Posterior cingulate gyrus (tissue), 11 donors: ENCODE measurements at regions not wholly inside any gene's neighbourhood (a gene's known extent, or its start where the extent isn't known, plus 50 kb on each side); places are given as distances from the start of the nearest gene placed in this dataset.

Experiments used
- DNase-seq, 10 donors: peaks; one replicate each; pipeline versions ENCODE4 v3.0.0 to v3.0.0-alpha.2; 2020 to 2021; ENCODE audit warnings: mixed read lengths in 3 of 10
- intact Hi-C: fragments of 100-400 bp; cut with DNase I; formaldehyde crosslinking; loops from one replicate; pipeline ENCODE4 v1.15.1; 2023

DNA sequence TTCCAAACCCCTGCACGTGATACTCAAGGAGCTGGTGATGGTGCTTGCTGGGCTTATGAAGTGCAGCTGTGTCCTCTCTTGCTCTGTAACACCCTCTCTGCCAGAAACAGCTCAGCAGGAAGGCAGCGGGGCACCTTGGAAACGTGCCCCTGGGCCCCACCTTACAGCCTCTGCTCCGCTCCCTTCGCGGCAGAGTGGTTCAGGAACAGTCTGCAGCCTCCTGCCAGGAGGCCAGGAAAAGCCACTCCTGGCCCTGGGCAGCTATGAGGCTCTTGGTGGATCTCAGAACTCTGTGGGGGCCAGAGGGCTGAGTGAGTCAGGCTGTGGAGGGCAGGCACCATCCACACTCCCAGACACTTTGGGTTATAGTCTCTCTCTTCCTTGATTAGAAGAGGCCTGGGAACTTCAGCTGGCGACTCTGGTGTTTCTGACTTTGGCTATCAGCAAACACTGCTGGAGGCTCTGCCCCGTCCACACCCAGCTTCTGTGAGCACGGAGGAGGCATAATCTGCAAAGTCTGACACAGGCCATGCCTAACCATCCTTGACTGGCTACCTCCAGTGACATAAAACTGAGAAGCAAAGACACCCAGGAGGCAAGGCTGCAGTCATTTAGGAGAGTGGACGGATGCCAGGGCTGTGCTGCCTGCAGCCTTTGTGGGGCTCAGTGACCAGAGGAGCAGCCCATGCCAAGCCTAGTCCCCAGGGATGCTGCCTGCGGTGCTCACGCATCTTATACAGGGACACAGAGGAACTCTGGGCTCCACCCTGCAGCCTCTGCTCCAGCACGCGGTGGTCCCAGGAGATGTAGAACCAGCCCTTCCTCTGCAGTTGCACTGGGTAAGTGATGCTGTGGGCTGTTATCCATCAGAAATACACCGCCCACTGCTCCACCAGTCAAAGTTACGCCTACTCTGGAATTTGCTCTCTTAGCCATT lies 65.3 kb downstream of the METRNL start:
- DNase-seq = peak in 3 of 10 donors; percentile 53 to 74 (median 71)
- intact Hi-C loops = no loop called here

DNA sequence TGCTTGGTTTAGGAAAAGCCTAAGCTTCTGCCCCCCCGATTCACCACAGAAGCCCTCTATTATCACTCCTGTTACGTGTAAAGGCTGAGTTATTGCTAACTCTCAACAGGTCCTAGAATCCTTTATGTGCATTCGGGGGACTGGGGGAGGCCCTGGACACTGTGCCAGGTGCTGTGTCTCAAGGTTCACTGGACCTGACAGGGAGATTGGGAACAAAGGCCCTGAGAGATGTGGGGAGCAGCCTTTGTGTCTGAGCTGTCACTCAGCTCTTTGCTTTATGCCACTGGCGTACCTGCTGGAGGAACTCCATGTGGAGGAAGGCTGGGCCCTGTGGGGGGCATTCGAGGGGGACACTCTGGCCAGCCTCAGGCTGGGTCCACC lies 65.9 kb downstream of the METRNL start:
- DNase-seq = peak in 2 of 10 donors; percentile 8 to 16
- intact Hi-C loops = no loop called here

DNA sequence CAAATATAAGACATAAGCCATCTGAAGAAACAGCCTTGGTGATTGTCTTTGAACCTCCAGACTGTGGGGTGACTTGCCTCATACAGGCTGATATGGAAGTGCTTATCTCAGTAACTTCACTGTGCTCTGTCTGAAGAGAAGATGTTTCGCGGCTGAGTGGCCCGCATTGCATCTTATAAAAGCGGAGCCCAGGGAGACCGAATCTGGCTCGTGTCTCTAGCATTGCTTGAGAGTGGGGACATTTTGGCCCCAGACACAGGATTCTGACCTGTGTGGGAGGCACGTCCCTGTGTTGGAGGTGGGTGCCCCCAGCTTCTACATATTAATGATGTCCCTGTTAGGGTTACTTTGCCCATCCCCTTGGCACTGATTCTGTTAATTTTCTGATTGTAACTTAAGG lies 66.4 kb downstream of the METRNL start:
- intact Hi-C loops = no loop called here
- DNase-seq = peak in 2 of 10 donors; percentile 21 to 74

DNA sequence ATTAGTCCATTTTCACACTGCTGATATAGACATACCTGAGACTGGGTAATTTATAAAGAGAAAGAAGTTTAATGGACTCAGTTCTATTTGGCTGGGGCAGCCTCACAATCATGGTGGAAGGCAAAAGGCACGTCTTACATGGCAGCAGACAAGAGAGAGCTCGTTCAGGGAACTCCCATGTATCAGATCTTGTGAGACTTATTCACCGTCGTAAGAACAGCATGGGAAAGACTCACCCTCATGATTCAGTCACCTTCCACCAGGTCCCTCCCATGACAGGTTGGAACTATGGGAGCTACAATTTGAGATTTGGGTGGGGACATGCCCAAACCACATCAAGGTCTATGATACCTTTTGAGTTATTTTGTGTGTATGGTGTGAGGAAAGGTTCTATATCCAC lies 66.9 kb downstream of the METRNL start:
- intact Hi-C loops = no loop called here
- no peak for DNase-seq

DNA sequence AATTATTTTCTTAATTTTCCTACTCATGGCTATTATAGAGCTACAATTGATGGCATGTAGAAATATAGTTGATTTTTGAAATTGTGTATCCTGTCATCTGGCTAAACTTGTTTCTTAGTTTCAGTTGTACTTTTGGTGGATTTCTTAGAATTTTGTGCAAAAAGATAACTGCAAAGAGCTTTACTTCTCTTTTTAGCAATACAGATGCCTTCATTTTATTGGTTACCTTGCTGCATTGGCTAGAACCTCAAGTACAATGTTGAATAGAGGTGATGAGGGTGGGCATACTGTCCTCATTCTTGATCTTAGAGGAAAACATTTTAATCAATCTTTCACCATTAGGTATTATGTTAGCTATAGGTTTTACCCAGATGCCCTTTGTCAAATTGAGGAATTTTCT lies 67.9 kb downstream of the METRNL start:
- DNase-seq = no peak
- intact Hi-C loops = no loop called here

DNA sequence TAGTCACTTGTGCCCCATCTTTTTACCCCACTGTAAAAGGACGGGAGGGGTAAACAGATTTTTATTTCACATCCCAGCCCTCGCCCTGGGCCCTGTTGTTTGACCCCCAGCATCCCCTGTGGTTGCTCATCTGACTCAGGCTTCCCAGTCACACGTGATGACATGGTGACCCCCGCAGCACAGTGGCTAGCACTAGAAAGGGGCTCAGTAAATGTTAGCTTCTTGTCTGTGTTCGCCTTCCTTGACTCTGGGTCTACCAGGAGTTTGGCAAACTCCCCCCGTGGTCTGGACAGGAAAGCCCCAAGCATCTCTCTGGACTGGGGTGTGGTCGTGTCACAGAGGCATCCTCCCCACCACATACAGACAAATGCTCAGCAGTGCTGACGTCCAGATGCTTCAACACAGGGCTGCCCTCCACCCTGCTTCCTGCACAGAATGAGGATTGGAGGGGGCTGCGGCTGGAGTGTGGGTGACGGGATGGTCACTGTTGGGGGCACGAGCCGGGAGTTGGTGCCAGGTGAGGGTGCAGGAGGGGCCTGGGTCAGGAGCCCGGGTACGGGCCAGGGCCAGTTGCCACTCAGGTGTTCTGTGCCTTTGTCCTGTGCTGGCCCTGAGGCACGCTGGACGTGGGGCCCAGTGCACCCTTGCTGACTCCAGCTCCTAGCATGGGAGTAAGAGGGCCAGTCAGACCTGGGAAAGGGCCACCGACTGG lies 69.1 kb downstream of the METRNL start:
- intact Hi-C loops = no loop called here
- DNase-seq = peak in 2 of 10 donors; percentile 69 to 78

DNA sequence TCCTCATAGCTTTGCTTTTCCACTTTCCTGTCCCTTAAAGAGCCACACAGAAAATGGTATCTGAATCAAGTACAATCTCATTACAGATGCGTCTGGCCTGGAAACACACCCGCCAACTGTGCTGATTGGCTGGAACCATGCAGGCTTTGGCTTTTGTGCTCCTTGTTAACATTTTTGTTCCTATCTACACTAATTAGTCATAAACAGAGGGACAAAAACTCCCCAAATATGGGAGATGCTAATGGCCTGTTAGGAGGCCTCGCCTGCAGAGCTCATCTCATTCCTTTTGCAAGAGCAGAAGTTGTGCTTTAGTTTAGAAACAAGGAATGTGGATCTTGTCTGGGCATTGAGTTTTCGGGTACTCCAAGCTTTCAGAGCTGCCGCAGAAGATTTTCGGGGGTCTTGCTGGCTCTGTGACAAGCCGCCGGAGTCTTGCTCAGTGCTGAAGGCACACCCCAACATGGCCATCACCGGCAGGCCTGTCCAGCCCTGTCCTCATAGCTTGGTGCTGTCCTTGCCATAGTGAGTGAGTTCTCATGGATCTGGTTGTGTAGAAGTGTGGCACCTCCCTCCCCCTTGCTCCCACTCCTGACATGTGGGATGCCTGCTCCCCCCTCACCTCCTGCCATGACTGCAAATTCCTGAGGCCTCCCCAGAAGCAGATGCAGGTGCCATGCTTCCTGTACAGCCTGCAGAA lies 69.8 kb downstream of the METRNL start:
- intact Hi-C loops = no loop called here
- peak in 1 of 10 donors; percentile 71 for DNase-seq

DNA sequence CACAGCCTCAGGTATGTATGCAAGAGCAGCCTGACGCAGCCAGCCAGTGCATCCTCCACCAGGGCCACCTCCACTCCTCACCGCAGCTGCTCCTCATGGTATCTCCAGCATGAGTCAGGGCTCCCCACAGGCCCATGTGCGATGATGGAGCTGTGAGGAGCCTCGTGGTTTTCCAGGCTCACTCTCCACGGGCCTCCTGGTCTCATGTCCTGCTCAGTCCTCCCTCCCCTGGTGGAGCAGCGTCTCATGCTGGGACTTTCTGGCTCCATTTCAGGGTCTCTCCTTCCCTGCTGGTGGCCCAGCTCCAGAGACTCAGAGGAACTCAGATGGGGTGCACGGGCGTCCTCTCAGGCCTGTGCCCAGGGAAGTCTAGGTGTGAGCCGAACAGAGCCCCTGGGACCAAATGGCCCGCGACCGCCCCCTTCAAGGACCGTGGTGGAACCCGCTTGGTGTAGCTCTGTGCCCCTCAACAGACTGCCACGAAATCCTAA lies 70.4 kb downstream of the METRNL start:
- intact Hi-C loops = no loop called here

DNA sequence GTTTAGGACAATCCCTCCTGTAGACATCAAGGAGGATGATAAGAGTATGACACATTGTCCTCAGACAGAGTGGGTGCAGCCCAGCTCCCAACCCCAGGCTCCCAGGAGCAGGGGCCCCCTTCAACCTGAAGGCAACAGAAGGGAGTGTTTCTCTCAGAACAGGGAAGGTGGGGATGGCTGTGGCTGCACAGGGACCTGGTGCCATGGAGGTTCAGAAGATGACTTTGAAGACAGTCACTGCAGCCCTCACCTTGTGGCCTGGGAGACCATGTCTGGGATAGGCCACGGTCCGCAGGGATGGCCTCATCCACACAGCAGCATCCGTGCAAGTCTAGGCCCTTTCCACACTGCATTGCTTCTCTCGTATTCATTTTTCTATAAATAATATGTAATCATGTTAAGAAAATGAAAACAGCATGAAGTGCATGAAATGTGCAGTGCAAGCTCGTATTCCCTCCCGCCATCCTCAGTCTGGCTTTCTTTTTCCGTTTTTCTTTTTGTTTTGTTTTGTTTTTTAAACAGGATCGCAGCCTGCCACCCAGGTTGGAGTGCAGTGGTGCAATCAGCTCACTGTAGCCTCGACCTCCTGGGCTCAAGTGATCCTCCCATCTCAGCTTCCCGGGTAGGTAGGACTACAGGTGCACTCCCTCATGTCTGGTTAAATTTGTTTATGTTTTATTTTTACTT lies 71.1 kb downstream of the METRNL start:
- intact Hi-C loops = no loop called here
- DNase-seq = peak in 1 of 10 donors; percentile 56

More for the DNA sequence above, 70.4 kb downstream of the METRNL start:
- DNase-seq = peak in 1 of 10 donors; percentile 61

DNA sequence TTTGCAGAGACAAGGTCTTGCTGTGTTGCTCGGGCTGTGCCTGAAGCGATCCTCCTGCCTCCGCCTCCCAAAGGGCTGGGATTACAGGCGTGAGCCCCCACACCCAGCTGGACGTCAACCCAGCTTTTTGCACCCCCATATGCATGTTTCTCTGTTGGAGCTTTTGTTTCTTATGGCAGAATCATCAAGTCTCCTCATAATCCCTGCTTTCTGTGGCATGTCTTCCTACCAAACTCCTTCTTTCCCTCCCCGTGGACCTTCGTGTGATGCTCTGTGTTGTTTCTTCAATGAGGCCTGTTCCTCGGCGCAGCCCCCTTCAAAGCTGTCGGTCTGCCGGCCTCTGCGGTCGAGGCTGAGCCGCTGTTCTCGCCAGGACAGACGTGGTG lies 71.6 kb downstream of the METRNL start:
- no peak for DNase-seq
- intact Hi-C loops = no loop called here

DNA sequence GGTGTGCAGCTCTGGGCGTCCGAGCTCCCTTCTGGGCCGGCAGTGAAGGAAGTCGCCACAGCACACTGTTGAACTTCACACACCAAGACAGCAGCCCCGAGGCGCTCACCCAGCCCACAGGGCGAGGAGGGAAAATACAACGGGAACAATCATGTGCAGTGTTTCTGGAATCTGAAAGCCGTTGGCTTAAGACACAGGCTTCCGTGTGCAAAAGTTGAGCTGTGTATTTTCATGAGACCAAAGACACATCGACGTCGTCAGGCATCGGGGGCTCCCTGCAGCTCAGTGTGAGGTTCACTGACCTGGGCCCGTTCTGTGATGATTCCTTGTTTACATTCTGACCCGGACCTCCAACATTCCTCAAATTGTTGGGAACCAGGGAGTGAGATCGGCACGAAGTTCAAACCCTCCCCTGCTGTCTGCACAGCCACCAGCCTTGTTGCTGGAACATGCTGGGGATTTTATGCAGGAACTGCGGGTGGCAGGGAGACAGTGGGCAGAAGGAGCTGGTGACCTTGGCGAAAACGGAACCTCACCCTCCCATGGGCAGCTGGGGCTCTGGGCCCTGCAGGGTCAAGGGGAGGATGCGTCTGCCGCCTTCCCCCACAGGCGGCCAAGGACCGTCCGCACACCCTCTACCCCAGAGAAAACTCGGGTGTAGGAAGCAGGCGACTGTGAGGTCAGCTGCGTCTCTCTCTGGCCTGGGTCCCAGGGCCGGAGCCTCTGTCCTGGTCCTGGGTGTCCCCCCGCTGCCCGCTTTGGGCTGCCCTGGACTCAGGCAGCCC lies 72.2 kb downstream of the METRNL start:
- DNase-seq = peak in 1 of 10 donors; percentile 73
- intact Hi-C loops = no loop called here

DNA sequence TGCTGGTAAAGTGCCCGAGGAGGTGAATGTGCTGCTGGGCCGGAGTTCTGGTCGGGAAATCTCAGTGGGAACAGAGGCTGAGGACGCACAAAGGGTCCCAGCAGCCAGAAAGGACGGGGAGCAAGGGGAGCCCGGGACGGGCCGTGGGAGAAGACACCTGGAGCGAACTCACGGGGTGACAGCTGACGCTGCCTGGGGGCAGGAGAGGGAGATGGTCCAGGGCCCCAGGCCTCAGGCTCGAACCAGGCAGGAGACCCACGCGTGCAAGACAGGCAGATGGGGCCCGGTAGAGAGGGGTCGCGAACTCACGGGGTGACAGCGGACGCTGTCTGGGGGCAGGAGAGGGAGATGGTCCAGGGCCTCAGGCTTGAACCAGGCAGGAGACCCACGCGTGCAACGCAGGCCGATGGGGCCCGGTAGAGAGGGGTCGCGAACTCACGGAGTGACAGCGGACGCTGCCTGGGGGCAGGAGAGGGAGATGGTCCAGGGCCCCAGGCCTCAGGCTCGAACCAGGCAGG lies 72.9 kb downstream of the METRNL start:
- intact Hi-C loops = no loop called here

DNA sequence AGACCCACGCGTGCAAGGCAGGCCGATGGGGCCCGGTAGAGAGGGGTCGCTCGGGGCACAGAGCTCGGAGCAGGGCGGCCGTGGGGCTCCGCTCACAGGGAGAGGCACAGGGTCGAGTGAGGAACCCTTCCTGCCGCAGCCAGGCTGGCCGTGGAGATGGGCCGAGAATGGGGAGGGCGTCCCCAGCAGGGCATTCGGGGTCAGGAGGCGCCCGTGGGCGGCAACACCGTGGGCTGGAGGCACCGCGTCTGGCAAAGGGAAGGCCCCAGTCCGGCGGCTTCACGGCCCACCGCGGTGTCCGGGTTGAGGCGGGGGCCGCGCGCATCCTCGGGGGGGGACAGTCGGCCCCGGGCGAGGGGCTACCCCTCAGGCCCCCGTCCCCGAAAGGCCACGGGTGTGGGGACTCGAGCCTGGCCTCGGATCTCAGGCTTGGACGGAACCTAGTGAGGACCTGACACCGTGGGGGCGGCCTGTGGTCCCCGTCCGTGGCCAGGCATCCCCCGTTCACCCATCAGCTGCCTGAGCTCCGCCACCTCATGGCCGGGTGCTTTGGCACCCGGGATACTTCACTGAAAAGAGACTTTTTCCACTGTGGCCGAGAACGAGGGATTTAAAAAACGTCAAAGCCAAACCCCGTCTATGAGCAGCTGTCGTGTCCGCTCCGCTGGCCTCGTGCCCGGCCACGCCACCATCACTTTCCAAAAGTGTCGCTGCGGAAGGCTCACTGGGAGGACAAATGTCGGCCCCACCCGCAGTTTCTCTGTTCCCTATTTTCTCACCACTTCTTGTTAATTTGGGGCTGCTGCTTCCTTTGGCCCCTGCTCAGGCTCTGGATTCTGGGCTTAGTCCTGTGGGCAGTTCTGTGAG lies 73.6 kb downstream of the METRNL start:
- intact Hi-C loops = no loop called here
- DNase-seq = peak in 5 of 10 donors; percentile 23 to 91 (median 83)

More for the DNA sequence above, 72.9 kb downstream of the METRNL start:
- peak in 1 of 10 donors; percentile 75 for DNase-seq

DNA sequence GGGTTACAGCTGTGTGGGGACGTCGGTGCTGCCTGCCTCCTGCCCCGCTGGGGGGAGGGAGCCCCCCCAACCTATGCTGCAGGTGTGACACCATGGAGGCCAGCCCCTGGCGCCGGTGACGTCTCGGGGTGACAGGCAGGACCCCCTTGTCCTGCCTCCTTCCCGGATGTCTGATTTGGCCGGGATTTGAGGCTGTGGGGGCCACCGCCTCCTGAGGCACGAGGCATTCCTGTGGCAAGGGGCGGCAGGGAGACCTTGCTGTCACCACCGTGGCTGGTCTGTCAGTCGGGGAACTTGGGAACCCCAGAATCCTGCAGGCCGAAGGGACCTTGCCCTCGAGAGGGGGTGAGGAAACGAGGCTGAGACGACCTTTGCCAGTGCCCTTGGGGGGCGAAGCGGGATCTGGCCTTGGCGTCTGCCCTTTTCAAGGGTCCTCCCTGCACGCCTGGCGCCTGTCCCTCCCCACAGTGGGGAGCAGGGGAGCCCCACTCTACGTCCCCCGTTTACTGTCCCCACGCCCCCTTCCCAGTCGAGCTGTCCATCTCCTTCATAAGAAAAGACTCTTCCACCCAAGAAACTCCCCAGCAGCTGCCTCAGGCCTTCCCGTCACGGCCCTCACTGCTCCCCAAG lies 74.4 kb downstream of the METRNL start:
- intact Hi-C loops = no loop called here
- peak in 2 of 10 donors; percentile 67 to 72 for DNase-seq

DNA sequence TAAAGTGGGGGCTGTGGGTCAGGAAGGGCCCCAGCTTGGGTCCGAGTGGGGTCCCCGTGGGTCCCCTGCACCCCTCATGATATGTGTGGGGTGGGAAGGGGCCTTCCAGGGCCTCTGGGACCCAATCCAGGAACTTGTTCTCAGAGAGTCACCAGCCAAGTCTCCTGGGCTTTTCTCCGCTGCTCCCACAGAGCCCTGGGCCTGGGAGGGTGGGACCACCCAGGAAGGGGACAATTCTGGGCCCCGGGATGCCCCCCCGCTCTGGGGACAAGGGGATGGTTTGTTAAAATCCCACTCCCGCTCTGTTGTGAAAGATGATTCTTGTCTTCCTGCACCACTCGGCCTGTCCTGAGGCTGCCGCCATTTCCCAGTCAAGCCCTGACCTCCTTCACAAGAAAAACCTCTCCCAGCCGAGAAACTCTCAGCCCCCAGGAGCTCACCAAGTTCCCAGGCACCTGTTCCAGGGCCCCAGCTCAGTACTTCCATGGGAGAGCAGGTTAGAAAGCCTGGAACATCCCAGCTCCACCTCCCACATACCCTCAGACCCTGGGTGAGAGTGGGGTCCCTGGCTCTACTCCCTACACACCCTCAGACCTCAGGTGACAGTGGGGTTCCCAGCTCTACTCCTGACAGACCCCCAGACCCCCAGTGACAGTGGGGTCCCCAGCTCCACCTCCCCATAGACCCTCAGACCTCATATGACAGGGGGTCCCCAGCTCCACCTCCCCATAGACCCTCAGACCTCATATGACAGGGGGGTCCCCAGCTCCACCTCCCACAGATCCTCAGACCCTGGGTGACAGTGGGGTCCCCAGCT lies 75.1 kb downstream of the METRNL start:
- intact Hi-C loops = no loop called here
- DNase-seq = peak in 2 of 10 donors; percentile 66 to 77

DNA sequence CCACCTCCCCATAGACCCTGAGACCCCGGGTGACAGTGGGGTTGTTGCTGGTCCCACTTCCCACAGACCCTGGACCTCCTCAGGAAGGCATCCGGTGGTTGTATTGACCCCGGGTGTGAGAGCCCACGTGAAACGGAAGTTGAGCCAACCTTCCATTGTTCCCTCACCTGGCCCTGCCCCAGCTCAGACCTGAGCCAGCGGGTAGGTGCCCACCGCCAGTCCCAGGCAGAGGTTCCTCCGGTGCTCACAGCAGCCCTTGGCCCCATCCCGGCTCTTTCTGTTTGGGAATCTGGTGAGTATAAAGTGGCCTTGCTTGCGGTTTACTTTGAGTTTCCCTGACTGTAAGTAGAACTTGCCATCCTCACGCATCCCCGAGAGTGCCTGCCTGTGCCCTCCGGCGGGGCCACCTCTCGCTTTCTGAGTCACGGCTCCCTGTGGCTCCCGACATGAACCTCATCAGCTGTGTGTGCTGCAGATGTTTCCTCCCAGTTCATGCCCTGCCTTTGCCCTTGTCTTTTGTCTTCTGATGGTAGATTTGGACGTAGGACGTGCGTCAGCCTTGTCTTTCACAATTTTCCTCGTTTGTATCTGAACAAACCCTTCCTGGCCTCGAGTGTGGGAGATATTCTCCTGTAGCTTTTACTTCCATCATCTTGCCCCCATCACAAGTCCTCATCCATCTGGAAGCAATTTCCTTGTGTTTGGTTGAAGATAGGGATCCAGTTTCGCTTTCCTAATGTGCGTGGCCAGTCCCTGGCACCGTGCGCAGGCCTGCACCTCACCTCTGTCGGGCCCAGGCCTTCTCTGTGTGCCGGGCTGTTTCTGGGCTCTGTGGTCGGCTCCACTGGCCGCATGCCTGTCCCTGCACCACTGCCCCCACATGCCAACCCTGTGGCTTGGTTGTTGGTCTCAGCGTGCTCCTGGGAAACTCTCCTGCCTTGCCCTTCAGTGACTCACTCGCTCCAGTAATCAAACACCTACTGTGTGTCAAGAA lies 76.0 kb downstream of the METRNL start:
- DNase-seq = no peak
- intact Hi-C loops = no loop called here
